Gastroesophageal sphincter (tissue), 3 donors: ENCODE measurements at regions not wholly inside any gene's neighbourhood (a gene's known extent, or its start where the extent isn't known, plus 50 kb on each side); places are given as distances from the start of the nearest gene placed in this dataset.

Experiments used
- EP300 ChIP-seq: sonication (generic); formaldehyde crosslinking; IDR thresholded peaks from one replicate; pipeline ENCODE4 v1.6.1; 2017; ENCODE audit warnings: antibody characterized with exemption, mild to moderate bottlenecking
- POLR2A ChIP-seq, 2 donors: fragments of 450-650 bp; IDR thresholded peaks; one replicate each; pipeline ENCODE4 v1.6.1; 2017; ENCODE audit warnings: antibody characterized with exemption in 2 of 2, mild to moderate bottlenecking in 2 of 2, moderate library complexity in 1 of 2
- POLR2AphosphoS5 ChIP-seq: sonication (generic); formaldehyde crosslinking; IDR thresholded peaks from one replicate; pipeline ENCODE4 v1.6.1; 2017; ENCODE audit warnings: antibody characterized with exemption
- TF ChIP-seq, protein P1 (sequence below), 4 experiments: fragments of 200-600 bp in 2 of 4; fragments of 450-650 bp in 2 of 4; sonication (generic) in 1 of 4; IDR thresholded peaks; one replicate each; pipeline ENCODE4 v1.5.1; 2017 to 2019; ENCODE audit warnings: antibody characterized with exemption in 4 of 4, mild to moderate bottlenecking in 2 of 4, moderate library complexity in 2 of 4

- TF ChIP-seq, protein P1, sequence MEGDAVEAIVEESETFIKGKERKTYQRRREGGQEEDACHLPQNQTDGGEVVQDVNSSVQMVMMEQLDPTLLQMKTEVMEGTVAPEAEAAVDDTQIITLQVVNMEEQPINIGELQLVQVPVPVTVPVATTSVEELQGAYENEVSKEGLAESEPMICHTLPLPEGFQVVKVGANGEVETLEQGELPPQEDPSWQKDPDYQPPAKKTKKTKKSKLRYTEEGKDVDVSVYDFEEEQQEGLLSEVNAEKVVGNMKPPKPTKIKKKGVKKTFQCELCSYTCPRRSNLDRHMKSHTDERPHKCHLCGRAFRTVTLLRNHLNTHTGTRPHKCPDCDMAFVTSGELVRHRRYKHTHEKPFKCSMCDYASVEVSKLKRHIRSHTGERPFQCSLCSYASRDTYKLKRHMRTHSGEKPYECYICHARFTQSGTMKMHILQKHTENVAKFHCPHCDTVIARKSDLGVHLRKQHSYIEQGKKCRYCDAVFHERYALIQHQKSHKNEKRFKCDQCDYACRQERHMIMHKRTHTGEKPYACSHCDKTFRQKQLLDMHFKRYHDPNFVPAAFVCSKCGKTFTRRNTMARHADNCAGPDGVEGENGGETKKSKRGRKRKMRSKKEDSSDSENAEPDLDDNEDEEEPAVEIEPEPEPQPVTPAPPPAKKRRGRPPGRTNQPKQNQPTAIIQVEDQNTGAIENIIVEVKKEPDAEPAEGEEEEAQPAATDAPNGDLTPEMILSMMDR (IDR thresholded peaks at IDR 0.05): no peak
- no peak for TF ChIP-seq POLR2A (IDR thresholded peaks at IDR 0.05)
- no peak for TF ChIP-seq POLR2AphosphoS5
- no peak for TF ChIP-seq EP300
Measured at GRCh38 chr21:35107520-35107919, 58.4 kb upstream of the RUNX1 start.
